OCI-LY3 (cell line): ENCODE measurements at regions not wholly inside any gene's neighbourhood (a gene's known extent, or its start where the extent isn't known, plus 50 kb on each side); places are given as distances from the start of the nearest gene placed in this dataset.

ENCODE experiments used
- H2AFZ ChIP-seq: fragments of 200-600, 300-600 bp; shearing (Covaris generic); 2 replicates; pipeline ENCODE4 v1.6.0; 2014; ENCODE audit warnings: antibody characterized with exemption, low read depth, low read length
- H3K27ac ChIP-seq: fragments of 200-600, 300-600 bp; sonication (generic); 2 replicates; pipeline ENCODE4 v1.5.1; 2014; ENCODE audit warnings: mild to moderate bottlenecking, low read length, moderate library complexity, mixed read lengths
- H3K27me3 ChIP-seq: fragments of 200-600, 300-600 bp; sonication (generic); 2 replicates; pipeline ENCODE4 v1.6.1; 2014; ENCODE audit warnings: low read depth, low read length, mixed read lengths
- H3K36me3 ChIP-seq: fragments of 200-600, 300-600 bp; sonication (generic); replicated peaks from 2 replicates; pipeline ENCODE3; 2014; ENCODE audit warnings: low read depth, low read length, mixed read lengths
- H3K4me1 ChIP-seq: fragments of 300-600, 200-600 bp; sonication (generic); 2 replicates; pipeline ENCODE4 v1.6.1; 2014; ENCODE audit warnings: low read length, mixed read lengths
- H3K4me2 ChIP-seq: fragments of 200-600, 300-600 bp; sonication (generic); 2 replicates; pipeline ENCODE4 v1.6.1; 2014; ENCODE audit warnings: low read length, mixed read lengths
- H3K4me3 ChIP-seq: fragments of 300-600, 200-600 bp; sonication (generic); 2 replicates; pipeline ENCODE4 v1.5.1; 2014; ENCODE audit warnings: antibody characterized with exemption, mild to moderate bottlenecking, low read length, moderate library complexity
- H3K79me2 ChIP-seq: fragments of 300-600, 200-600 bp; shearing (Covaris generic); 2 replicates; pipeline ENCODE4 v1.6.1; 2014; ENCODE audit warnings: mild to moderate bottlenecking, low read length, mixed read lengths
- H3K9ac ChIP-seq: fragments of 300-600, 200-600 bp; shearing (Covaris generic); 2 replicates; pipeline ENCODE4 v1.6.0; 2014; ENCODE audit warnings: mild to moderate bottlenecking, low read length, moderate library complexity
- H3K9me3 ChIP-seq: fragments of 200-600, 300-600 bp; shearing (Covaris generic); 2 replicates; pipeline ENCODE4 v1.6.1; 2014; ENCODE audit warnings: low read length, mixed read lengths; ENCODE audit not compliant: insufficient read depth
- H4K20me1 ChIP-seq: fragments of 200-600, 300-600 bp; sonication (generic); 2 replicates; pipeline ENCODE4 v1.6.1; 2016; ENCODE audit warnings: low read length, mixed read lengths; ENCODE audit not compliant: insufficient read depth
- CTCF ChIP-seq: fragments of 200-600, 300-600 bp; sonication (generic); IDR thresholded peaks from 2 replicates; pipeline ENCODE4 v1.5.1; 2014; ENCODE audit warnings: antibody characterized with exemption, low read length, low read depth
- EZH2phosphoT487 ChIP-seq: fragments of 200-600 bp; shearing (Covaris generic); IDR thresholded peaks from 2 replicates; pipeline ENCODE4 v1.6.1; 2018; ENCODE audit warnings: antibody characterized with exemption, mixed run types, low read depth

GRCh38 chr10:8499752-8500390 lies 445.4 kb downstream of the GATA3 start:
- no peak overlapping the region for H3K4me3 ChIP-seq
- no peaks in the 10 kb centered on the region for H3K79me2 ChIP-seq
- no peak overlapping the region for H3K9ac ChIP-seq
- no peak overlapping the region for H3K4me2 ChIP-seq
- no peaks in the 10 kb centered on the region for H3K9me3 ChIP-seq
- H2AFZ ChIP-seq, result no peak overlapping the region
- H3K4me1 ChIP-seq, result no peaks in the 10 kb centered on the region
- TF ChIP-seq EZH2phosphoT487 (no peak), CTCF (no peak)
- no peaks in the 10 kb centered on the region for H3K36me3 ChIP-seq
- H3K27ac ChIP-seq, result no peak overlapping the region
- no peaks in the 10 kb centered on the region for H4K20me1 ChIP-seq
- H3K27me3 ChIP-seq, result no peaks in the 10 kb centered on the region

- TF ChIP-seq EZH2phosphoT487 (no peak), CTCF (no peak)
- Histone ChIP-seq H3K79me2 (no peaks in the 10 kb centered on the region), H3K9me3 (no peaks in the 10 kb centered on the region), H2AFZ (no peak overlapping the region), H3K4me2 (no peak overlapping the region), H3K9ac (no peak overlapping the region), H4K20me1 (no peaks in the 10 kb centered on the region), H3K36me3 (no peaks in the 10 kb centered on the region), H3K27me3 (no peaks in the 10 kb centered on the region), H3K4me1 (no peaks in the 10 kb centered on the region), H3K4me3 (no peak overlapping the region), H3K27ac (no peak overlapping the region)
Measured at GRCh38 chr10:8502573-8502972, 448.1 kb downstream of the GATA3 start.

- H3K9me3 ChIP-seq, result no peaks in the 10 kb centered on the region
- H4K20me1 ChIP-seq, result no peaks in the 10 kb centered on the region
- H3K9ac ChIP-seq, result no peak overlapping the region
- no peak overlapping the region for H3K4me3 ChIP-seq
- H3K4me1 ChIP-seq, result no peaks in the 10 kb centered on the region
- H3K4me2 ChIP-seq, result no peak overlapping the region
- no peak for TF ChIP-seq EZH2phosphoT487
- TF ChIP-seq CTCF, result no peak
- H3K27ac ChIP-seq, result no peak overlapping the region
- no peak overlapping the region for H2AFZ ChIP-seq
- H3K79me2 ChIP-seq, result no peaks in the 10 kb centered on the region
- no peaks in the 10 kb centered on the region for H3K36me3 ChIP-seq
- no peaks in the 10 kb centered on the region for H3K27me3 ChIP-seq
Measured at GRCh38 chr10:8504499-8504898, 450.0 kb downstream of the GATA3 start.

GRCh38 chr10:8507156-8507555 lies 452.7 kb downstream of the GATA3 start:
- H3K4me3 ChIP-seq, result no peak overlapping the region
- no peak overlapping the region for H2AFZ ChIP-seq
- no peaks in the 10 kb centered on the region for H3K79me2 ChIP-seq
- no peaks in the 10 kb centered on the region for H4K20me1 ChIP-seq
- no peaks in the 10 kb centered on the region for H3K36me3 ChIP-seq
- TF ChIP-seq CTCF, result no peak
- no peak overlapping the region for H3K27ac ChIP-seq
- H3K4me1 ChIP-seq, result no peaks in the 10 kb centered on the region
- H3K27me3 ChIP-seq, result no peaks in the 10 kb centered on the region
- H3K9ac ChIP-seq, result no peak overlapping the region
- H3K4me2 ChIP-seq, result no peak overlapping the region
- H3K9me3 ChIP-seq, result no peaks in the 10 kb centered on the region
